Left renal pelvis (tissue), 4 donors: ENCODE measurements at regions not wholly inside any gene's neighbourhood (a gene's known extent, or its start where the extent isn't known, plus 50 kb on each side); places are given as distances from the start of the nearest gene placed in this dataset.
"Not testable (repeated sequence)": the region's sequence is repeated elsewhere in the genome, so short reads cannot be mapped to it uniquely, and the experiment has no call there.

Experiments used
- DNase-seq, 4 donors: peaks; one replicate each; pipeline ENCODE4 v3.0.0-alpha.2; 2013; ENCODE audit warnings: low read depth in 4 of 4, low spot score in 3 of 4

- no peak for DNase-seq
Observed at GRCh38 chr1:165147799-165148198, 208.7 kb downstream of the LMX1A start.

DNA sequence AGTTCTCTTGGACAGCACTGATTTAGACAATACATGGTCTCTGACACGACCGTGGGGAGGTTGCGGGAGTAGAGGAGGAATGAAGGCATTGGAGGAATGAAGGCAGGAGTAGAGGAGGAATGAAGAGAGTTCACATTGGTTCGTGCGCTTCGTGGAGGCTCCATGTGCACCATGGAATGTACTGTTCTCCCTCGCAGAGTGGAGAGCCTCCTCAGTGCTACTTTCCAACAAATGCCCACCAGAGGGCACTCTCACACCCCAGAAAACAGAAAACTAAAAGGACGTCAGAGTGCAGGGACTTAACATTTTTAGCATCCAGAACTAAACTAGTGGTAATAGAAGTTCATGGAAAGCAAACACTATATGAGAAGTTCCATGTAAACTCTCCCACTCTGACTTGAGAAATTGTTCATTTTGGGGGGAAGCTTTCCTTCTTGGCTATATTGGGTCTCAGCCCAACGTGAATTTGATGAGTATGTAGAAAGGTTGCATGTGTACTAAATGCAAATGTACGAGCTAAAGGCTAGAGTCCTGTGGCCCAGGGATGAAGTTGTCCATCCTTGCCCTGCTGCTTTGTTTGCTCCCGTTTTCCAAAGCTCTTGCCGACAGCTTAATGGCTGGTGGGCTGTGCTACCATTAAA is 211.6 kb downstream of the LMX1A start:
- DNase-seq = peak; percentile 39 to 75 (median 50)

GRCh38 chr1:165143437-165144065 is 213.0 kb downstream of the LMX1A start:
- no peak for DNase-seq

- no peak for DNase-seq
Observed at GRCh38 chr1:165138960-165139359, 217.6 kb downstream of the LMX1A start.

DNA sequence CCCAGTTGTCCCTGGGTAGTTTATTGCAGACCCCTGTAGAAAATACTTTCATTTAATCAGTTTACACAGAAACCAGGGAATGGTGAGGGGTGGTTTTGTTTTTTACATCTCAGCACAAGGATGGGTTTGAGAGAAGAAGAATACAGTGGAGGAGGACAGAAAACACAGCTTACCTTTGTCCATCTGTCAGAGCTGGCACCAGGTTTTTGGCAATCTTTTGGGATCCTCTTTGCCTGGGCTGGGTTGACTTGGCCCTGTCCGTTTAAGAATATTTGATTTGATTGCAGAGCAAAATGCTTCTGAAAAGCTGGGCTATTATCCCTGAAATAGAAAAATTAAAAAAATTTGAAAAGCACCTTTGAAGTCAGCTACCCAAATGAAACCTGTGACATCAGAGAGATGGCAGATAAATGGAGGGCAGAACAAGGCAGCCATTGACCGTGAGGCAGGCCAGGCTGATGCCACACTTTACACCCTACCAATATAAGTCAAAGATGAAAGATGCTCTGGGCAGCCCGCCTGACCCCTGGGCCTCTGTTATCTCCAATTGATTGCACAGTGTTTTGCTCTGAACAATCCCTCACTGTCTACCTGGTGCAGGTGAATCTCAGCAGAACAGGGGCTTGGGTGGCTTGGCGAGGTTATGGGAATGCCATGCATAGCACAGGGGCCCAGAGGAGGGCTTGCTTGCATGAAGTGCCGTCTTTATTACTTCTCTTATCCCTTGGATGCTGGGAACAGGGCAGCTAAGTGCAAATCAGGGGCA is 218.8 kb downstream of the LMX1A start:
- DNase-seq = no peak

GRCh38 chr1:165134431-165134830 is 222.1 kb downstream of the LMX1A start:
- no peak for DNase-seq

- peak in 2 of 4 donors; percentile 55 to 65 for DNase-seq
Observed at GRCh38 chr1:165129568-165130164, 226.8 kb downstream of the LMX1A start.

DNA sequence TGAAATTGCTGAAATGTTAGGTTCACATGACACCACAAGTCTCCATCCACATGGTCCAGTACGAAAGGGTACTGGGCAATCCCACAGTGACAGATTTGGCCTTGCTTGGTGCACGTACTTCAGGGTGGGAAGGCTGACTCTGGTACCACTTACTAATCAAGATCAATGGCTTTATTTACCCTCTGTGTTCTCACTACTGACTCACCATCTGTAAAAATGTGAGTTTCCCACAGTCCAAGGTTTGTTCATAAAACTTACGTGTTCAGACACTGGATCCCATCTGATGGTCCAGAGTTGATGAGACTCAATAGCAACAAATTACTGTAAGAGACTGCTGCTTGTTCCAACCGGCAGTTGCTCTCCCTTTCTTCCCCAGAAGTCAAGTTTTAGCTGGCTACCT is 231.7 kb downstream of the LMX1A start:
- DNase-seq = no peak

- no peak for DNase-seq
Observed at GRCh38 chr1:165119086-165119485, 237.4 kb downstream of the LMX1A start.

GRCh38 chr1:165117482-165117881 is 239.0 kb downstream of the LMX1A start:
- DNase-seq = peak in 3 of 4 donors; percentile 26 to 59 (median 38)

- no peak for DNase-seq
Observed at GRCh38 chr1:165116732-165117131, 239.8 kb downstream of the LMX1A start.

GRCh38 chr1:165116171-165116570 is 240.3 kb downstream of the LMX1A start:
- no peak for DNase-seq

- no peak for DNase-seq
Observed at GRCh38 chr1:165114889-165115285, 241.6 kb downstream of the LMX1A start.

DNA sequence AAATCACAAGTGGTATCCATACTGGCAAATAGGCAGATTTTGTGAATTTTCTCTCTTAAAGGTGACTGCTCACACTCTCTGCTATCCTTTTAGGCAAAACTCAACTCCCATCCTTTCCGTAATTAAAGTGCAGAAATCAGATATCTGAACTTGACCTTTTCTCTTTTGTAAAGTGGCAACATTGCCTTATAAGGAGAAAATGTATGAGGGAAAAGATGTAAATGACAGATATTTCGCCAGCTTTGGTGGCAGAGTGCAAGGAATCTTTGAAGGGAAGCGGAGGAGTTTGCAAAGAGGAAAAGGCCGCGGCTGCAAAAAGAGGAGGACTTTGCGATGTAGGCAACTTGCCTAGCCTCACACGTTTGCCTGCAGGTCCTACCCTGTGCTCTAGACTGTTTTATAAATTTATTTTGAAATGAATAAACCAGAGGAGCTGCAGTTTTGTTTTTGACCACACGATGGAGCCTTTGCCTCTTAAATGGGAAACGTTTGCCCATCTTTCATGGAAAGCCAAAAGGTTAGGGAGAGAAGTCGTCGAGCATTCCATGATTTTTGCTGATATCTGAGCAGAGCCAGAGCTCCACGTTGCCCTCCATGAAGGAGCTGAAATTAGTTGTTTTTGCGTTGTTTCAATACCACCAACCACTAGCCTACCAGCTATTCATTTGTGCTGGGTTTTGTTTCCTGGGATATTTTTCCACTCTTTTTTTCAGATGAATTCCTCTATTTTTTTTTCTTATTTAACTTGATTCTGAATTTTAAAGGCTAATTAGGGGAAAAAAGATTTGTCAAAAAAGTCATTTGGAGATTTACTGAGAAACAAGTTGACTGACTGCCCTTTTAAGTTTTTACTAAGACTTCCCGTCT is 242.3 kb downstream of the LMX1A start:
- DNase-seq = peak in 1 of 4 donors; percentile 12

DNA sequence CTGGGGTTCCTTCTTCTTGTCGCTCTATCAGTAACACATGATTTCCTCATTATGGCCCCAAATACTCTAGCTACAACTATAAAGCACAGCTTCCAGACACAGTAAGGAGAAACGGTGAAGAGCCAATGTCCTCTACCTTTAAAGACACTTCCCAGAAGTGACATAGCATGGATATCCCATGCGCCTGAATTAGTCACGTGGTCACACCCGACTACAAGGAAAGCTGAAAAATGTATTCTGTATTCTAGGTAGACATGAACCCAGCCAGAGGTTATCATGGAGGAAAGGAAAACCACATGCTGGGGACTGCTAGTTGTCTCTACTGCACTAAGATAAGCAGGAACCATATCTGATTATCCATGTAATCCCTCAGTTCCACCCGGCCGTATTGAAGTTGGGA is 244.3 kb downstream of the LMX1A start:
- no peak for DNase-seq

- DNase-seq = no peak
Observed at GRCh38 chr1:165109013-165109412, 247.5 kb downstream of the LMX1A start.

- not testable (repeated sequence) for DNase-seq
Observed at GRCh38 chr1:165092542-165093162, 263.9 kb downstream of the LMX1A start.

DNA sequence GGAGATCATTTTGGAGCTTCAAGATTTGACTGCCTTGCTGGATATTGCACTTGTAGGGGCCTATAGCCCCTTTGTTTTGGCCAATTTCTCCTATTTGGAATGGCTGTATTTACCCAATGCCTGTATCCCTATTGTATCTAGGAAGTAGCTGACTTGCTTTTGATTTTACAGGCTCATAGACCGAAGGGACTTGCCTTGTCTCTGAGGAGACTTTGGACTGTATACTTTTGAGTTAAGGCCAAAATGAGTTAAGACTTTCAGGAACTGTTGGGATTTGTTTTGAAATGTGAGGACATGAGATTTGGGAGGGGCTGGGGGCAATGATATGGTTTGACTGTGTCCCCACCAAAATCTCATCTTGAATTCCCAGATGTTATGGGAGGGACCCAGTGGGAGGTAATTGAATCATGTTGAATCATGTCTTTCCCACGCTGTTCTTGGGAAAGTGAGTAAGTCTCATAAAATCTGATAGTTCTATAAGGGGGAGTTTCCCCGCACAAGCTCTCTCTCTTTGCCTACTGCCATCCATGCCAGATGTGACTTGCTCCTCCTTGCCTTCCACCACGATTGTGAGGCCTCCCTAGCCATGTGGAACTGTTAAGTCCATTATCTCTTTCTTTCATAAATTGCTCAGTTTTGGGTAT is 276.1 kb downstream of the LMX1A start:
- no peak for DNase-seq

GRCh38 chr1:165078391-165078790 is 278.1 kb downstream of the LMX1A start:
- no peak for DNase-seq
